AG04450 (cell line): ENCODE measurements at regions not wholly inside any gene's neighbourhood (a gene's known extent, or its start where the extent isn't known, plus 50 kb on each side); places are given as distances from the start of the nearest gene placed in this dataset.

Source experiments
- CTCF ChIA-PET: fragments of 300-600, 350-600 bp; formaldehyde crosslinking; extraction: SDS; loops from one replicate; lab custom pipeline; 2022; ENCODE audit warnings: antibody characterized with exemption, inconsistent platforms; lab: Charles Lee
- POLR2A ChIA-PET: fragments of 350-600 bp; formaldehyde crosslinking; extraction: SDS; loops from one replicate; lab custom pipeline; 2021; ENCODE audit warnings: antibody characterized with exemption, inconsistent platforms; lab: Yijun Ruan, JAX
- DNase-seq: peaks from one replicate; pipeline ENCODE4 v3.0.0-alpha.2; 2011; ENCODE audit warnings: low read depth, low spot score
- H3K27ac ChIP-seq: one replicate; pipeline ENCODE4 v1.5.1; 2012; ENCODE audit warnings: low read depth, low read length, control low read depth
- H3K27me3 ChIP-seq: one replicate; pipeline ENCODE4 v1.6.0; 2012; ENCODE audit warnings: low read length; ENCODE audit not compliant: control insufficient read depth, insufficient read depth
- H3K4me3 ChIP-seq: 2 replicates; pipeline ENCODE4 v1.5.1; 2011; ENCODE audit warnings: mild to moderate bottlenecking, low read depth, low read length, control low read depth
- H3K9me3 ChIP-seq: 2 replicates; pipeline ENCODE4 v1.5.1; 2012; ENCODE audit warnings: low read length; ENCODE audit not compliant: control insufficient read depth, insufficient read depth
- CTCF ChIP-seq: IDR thresholded peaks from 2 replicates; pipeline ENCODE4 v1.5.1; 2011; ENCODE audit warnings: low read depth, low read length, control low read depth, inconsistent platforms

- no peak overlapping the region for H3K27ac ChIP-seq
- no peaks in the 10 kb centered on the region for H3K27me3 ChIP-seq
- no peak overlapping the region for H3K4me3 ChIP-seq
- CTCF ChIA-PET = no interaction called here
- no peak for DNase-seq
- no peak for TF ChIP-seq CTCF
- POLR2A ChIA-PET = no interaction called here
- peaks cover 44% of the 10 kb centered on the region for H3K9me3 ChIP-seq
Measured at GRCh38 chr16:88288303-88288702, 94.5 kb upstream of the ZNF469 start.

GRCh38 chr16:88289001-88289400 lies 93.8 kb upstream of the ZNF469 start:
- no peaks in the 10 kb centered on the region for H3K27me3 ChIP-seq
- peaks cover 38% of the 10 kb centered on the region for H3K9me3 ChIP-seq
- no peak overlapping the region for H3K4me3 ChIP-seq
- TF ChIP-seq CTCF = no peak
- POLR2A ChIA-PET = no interaction called here
- CTCF ChIA-PET = no interaction called here
- DNase-seq = no peak
- no peak overlapping the region for H3K27ac ChIP-seq

GRCh38 chr16:88289561-88289960 lies 93.2 kb upstream of the ZNF469 start:
- no peak for DNase-seq

GRCh38 chr16:88289968-88290401 lies 92.8 kb upstream of the ZNF469 start:
- Histone ChIP-seq H3K9me3 (peaks cover 30% of the 10 kb centered on the region), H3K4me3 (no peak overlapping the region), H3K27me3 (no peaks in the 10 kb centered on the region), H3K27ac (no peak overlapping the region)
- CTCF ChIA-PET = no interaction called here
- DNase-seq = no peak
- no peak for TF ChIP-seq CTCF
- POLR2A ChIA-PET = no interaction called here

More at GRCh38 chr16:88289561-88289960, 93.2 kb upstream of the ZNF469 start:
- H3K9me3 ChIP-seq = peaks cover 34% of the 10 kb centered on the region
- H3K27me3 ChIP-seq = no peaks in the 10 kb centered on the region
- TF ChIP-seq CTCF = no peak
- H3K27ac ChIP-seq = no peak overlapping the region
- no peak overlapping the region for H3K4me3 ChIP-seq
- POLR2A ChIA-PET = no interaction called here
- CTCF ChIA-PET = no interaction called here

GRCh38 chr16:88290850-88291830 lies 91.6 kb upstream of the ZNF469 start:
- CTCF ChIA-PET = no interaction called here
- H3K9me3 ChIP-seq = peaks cover 19% of the 10 kb centered on the region
- POLR2A ChIA-PET = interaction anchor here (0.6 kb wide), 1 partner anchor 251 kb away, joined by 8 read pairs; no protein-coding TSS in a partner anchor
- no peak overlapping the region for H3K4me3 ChIP-seq
- no peak for TF ChIP-seq CTCF
- no peaks in the 10 kb centered on the region for H3K27me3 ChIP-seq
- no peak for DNase-seq
- H3K27ac ChIP-seq = no peak overlapping the region
